Left kidney (tissue), 1 donor: ENCODE measurements at regions not wholly inside any gene's neighbourhood (a gene's known extent, or its start where the extent isn't known, plus 50 kb on each side); places are given as distances from the start of the nearest gene placed in this dataset.

Source experiments
- DNase-seq: peaks from one replicate; pipeline ENCODE4 v3.0.0-alpha.2; 2013

DNA sequence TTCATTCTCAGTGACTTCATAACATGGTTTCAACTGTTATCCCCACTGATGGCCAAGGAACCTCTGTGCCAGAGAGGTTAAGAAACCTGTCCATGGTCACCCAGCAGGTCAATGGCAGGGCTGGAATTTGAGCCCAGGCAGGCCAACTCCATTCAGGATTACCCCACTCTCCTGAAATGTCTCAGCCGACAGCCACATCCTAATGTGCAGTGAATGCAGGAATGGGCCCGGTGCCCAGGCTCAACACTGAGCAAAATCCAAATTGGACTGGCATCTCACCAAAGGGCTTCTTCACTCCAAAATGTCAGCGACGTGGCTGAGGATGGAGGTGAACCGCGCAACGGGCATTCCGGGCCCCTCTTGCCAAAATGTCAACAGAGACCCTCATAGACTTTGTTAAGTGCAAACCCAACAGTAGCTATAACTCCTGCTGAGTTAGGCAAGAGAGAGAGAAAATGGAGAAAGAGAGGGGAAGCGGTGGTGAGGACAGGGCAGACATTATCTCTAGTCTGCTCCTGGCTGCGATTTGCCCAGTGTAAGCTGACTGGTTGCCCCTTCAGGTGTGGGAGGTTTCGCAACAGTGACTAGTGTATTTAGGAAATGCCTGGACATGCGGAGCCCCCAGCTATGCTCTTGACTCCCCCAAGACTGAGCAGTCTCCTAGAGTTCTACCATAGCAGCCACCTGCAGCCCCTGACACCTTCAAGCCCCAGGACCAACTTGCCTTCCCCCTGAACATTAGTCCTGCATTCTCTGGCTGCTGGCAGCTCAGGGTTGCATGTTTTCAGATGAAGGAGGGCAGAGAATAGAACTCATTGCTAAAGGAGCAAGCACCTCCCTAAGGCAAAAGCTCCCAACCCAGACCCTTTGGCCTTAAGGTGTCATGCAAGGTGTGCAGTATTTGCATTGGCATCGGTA, 167.7 kb downstream of the ANAPC1 start:
- DNase-seq, result no peak

- no peak for DNase-seq
Observed at GRCh38 chr2:111716905-111717775, 166.9 kb downstream of the ANAPC1 start.
